NCI-H345 treated with DMSO at 0.1 percent for 48 hours (cell line): ENCODE measurements at regions not wholly inside any gene's neighbourhood (a gene's known extent, or its start where the extent isn't known, plus 50 kb on each side); places are given as distances from the start of the nearest gene placed in this dataset.

Source experiments
- DNase-seq: peaks from one replicate; lab custom pipeline; 2025; ENCODE audit not compliant: unreplicated experiment; lab: John Stamatoyannopoulos, UW

DNA sequence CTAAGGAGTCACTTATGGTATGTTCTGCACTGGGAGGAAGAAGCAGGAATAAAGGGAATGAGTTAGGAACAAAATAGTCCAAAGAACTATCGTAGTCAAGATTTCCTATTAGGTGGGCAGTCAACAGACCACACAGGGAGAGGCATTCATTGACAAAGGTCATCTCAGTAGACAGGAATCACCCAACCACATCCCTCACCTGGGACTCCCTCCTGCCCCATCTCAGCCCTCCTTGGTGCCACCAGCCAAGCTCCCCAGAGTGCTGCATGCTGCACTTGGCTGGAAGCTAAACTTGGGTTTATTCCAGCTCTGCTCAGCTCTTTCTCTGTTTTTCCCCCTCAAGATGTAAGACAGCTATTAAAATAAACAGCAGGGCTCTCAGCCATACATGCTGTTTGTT is 72.3 kb upstream of the CTNNB1 start:
- no peak for DNase-seq

DNA sequence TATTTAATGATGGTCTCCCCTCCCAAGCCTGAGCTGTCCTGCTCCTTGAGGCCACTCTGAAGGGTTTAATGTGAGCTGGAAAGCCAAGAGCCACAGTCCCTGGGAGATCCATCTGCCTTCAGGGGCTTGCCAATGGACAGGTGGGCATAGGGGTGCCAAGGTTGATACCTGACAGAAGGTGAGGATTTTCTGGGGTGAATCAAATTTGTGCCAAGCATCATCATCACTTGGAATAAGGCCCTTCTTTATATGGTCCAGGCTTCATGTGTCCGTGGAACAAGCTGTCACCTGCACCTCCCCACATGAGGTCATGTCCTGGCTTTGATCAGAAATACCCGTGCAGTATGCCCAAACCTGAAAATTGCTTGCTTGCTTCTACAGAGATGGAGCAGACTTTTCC is 71.9 kb upstream of the CTNNB1 start:
- DNase-seq: no peak

DNA sequence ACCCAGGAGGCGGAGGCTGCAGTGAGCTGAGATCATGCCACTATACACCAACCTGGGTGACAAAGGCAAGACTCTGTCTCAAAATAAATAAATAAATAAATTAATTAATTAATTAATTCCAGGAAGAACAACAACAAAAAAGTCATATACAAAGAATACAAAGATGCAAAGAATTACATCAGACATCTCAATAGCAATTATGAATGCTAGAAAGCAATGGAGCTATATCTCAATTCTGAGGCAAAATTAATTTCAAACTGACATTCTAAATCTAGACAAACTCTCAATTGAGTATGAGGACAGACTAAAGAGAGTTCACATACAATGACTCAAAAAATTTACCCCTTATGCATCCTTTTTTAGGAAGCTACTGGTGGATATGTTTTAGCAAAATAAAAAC is 69.6 kb upstream of the CTNNB1 start:
- DNase-seq: no peak

DNA sequence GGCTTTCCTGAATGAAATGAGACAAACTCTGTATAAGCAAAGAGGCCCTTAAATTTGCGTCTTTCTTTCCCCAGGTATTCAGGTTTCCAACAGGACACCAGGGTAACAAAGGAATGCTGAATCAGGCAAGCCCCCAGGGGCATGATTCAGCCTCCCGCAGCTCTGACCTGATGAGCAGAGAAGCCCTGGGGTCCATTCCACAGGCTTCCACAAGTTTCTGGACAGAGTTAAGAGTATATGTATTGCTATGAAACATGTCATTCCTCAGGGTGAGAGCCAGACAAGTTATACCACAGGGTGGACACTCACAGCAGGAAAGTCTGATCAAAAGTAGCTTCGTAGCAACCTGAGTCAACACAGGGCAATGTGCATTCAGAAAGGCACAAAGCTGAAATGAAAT is 68.1 kb upstream of the CTNNB1 start:
- DNase-seq: no peak

DNA sequence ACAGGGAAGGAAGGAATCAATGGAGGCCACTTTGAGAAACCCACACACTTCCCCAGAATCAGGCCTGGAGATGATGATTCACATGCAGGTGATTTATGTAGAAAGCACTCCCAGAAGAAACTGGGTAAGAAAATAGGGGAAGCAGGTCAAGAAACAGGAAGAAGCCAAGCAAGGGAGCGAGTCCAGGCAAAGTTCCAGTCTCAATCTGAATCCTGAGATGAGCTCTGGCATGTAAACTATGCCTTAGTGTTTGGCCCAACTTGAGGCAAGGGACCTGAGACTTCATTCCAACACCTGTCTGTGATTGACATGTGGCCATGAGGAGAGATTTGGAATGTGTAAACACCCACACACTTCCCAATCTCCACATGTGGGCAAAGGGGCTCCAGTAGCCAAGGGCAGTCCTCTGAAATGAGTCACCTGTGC is 61.6 kb upstream of the CTNNB1 start:
- no peak for DNase-seq

DNA sequence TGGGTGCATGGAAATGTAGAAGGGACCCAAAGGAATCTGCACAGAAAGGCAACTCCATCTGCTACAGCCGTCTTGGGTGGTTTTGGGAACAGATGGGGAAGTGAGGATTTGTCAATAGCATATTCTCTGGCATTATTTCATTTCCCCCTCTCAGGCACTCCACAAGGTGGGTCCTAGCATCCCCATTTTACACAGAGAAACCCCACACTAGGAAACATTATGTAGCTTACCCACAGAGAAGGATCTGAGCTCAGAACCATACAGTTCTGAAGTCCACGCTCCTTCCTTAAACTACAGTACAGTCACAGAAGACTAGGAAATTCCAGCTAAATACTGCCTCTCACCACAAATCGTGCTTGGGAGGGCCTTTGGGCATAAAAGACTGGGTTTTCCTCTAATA is 61.2 kb upstream of the CTNNB1 start:
- DNase-seq: no peak

DNA sequence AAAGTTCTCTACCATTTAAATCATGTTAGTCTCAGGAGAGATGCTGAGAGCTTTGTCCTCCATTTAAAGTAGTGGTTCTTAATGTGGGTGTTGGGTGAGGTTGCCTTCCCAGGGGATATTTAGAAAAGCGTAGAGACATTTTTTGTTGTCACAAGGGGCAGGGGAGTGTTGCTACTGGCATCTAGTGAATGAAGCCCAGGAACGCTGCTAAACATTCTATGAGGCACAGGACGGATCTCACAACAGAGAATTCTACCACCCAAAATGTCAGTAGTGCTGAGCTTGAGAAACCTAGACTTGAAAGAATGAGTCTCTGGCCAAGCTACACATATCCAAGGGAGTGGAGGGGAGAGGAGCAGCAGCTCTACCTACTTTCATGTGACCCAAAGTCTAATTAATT is 60.7 kb upstream of the CTNNB1 start:
- no peak for DNase-seq

DNA sequence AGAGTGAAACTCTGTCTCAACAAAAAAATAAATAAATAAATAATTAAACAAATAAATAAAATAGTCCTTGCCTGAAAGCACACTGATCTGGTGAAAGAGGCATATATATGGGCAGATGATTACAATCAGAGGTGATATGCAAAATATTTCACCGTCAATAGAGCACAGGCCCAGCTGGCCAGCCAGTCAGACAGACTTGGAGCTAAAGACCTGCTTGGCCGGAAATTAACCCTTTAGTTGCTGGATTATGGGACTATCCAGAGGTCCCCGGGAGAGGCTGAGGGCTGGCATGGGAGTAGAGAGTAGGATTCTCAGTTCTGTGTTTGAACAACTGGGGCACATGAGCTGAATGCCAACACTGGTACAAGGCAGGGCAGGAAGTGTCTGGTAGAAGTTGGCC is 59.1 kb upstream of the CTNNB1 start:
- DNase-seq: no peak

DNA sequence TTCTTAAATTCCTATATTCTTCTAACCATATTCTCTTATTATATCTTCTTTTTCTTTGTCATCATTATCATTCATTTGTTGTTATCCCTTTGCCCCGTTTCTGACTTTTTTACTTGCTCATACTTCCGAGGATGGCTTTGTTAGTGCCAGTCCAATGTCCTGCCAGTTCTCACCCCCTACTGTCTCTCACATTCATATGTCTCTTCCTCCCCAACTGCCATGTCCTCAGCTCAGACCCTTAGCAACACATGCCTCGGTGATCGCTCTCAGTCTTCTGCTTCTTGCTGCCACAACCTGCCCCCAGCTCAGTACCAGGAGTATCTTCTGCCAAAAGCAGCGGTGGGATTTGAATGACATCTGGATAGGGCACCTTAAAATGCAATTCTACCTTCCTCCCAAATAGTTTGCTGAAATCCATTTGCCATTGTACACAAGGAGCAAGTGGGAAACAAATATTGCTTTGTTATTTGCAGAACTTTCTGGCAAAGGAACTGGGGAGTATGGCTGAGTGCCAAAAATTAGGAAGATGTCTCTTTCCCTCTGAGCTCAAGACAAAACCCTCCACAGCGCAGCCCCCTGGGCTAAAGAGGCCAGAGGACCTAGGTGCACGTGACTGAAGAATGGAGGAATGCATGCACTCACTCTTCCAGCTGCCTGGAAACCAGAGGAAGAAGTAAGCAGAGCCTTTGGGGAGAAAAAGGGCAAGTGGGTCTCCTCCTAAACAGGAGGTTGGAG is 57.7 kb upstream of the CTNNB1 start:
- DNase-seq: no peak

DNA sequence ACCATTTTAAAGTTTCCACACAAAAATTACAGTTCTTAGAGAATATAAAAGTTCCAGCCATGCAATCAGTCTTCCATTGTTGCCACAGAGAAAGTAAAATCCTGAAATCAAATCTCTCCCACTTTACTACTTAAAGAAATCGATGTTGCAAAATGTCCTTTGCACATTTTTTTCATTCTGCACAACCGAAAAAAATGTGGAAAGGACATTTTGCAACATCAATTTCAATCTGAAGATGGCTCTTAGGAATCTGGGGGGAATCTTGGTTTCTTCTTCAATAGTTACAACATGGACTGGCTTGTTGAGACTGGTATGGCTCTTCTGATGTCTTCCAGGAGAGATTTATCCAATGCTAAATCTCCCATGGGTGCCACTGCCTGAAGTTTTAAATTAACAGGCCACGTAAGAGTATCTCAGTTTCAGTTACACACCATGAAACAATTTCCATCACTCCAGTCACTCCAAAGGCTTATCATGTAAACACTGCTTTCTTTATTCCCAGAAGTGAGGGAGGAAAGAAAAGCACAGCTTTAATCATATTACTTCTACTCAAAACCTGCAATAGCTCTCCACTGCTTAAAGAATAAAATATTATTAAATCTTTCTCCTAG is 55.8 kb upstream of the CTNNB1 start:
- DNase-seq: no peak

DNA sequence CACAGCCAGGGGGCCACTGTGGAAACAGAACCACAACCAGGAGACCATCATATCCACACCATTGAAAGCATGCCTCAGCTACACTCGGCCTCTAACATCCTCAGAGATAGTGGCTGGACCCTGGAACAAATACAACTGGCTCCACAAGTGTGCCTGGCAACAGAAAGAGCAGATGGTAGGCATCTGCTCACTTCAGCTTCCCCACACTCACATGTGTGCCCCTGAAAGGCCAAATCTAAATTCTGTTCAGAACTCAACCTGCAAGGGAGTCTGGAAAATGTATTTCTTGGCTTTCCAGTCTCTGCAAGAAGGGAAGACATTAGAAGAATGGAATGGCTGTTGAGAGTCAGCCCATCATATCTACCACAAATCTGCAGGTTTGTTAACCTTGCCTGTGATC is 54.7 kb upstream of the CTNNB1 start:
- DNase-seq: no peak

DNA sequence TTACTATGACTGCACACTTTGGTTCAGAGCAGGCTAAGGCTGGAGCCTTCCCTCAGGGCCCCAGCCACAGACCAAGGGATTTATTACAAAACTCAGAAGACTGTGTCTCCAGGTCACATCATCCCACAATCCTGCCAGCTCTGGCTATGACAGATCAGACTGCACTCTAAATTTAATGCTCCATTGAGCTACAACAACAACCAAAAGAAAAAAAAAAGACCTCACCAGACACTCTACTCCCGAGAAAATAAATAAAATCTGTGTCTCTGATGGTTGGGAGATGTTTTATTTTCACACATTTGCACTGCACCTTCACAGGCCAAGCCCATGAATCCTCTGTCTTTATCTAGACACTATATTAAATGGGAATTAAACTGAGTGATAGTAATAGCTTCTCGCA is 50.8 kb upstream of the CTNNB1 start:
- DNase-seq: no peak

DNA sequence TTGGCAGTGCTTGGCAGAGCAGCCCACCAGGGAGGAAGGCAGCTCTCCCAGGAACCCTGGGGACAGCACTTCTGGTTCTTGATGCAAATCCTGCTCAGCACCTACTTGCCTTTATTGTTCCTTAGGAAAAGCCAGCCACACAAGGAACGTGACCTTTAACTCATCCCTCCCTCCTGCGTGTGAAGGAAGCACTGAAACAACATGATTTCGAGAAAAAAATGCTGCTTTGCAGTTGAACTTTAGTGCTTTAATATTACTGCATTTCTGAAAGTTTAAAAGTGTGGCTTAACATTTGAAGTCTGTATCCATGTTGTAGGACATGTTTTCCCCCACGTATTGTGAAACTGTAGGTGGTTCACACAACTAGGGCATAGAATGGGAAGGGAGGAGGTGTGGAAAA is 50.4 kb upstream of the CTNNB1 start:
- no peak for DNase-seq
